Aorta (tissue), 5 donors: ENCODE measurements at regions not wholly inside any gene's neighbourhood (a gene's known extent, or its start where the extent isn't known, plus 50 kb on each side); places are given as distances from the start of the nearest gene placed in this dataset.

Source experiments
- ATAC-seq: fragments of 200-7000 bp; cut with Tn5 transposase; one replicate; pipeline ENCODE4 v1.9.1; 2022; ENCODE audit warnings: moderate library complexity; ENCODE audit not compliant: low FRiP score
- DNase-seq, 2 donors: peaks; one replicate each; pipeline ENCODE4 v3.0.0-alpha.2; 2020
- H3K27ac ChIP-seq, 2 donors: one replicate each; pipeline ENCODE4 v1.5.1; 2013; ENCODE audit warnings: low read length in 2 of 2, mild to moderate bottlenecking in 2 of 2, moderate library complexity in 2 of 2, control low read depth in 1 of 2, inconsistent platforms in 1 of 2, low read depth in 1 of 2
- H3K27me3 ChIP-seq, 2 donors: one replicate each; pipeline ENCODE4 v1.6.1; 2013; ENCODE audit warnings: control low read depth in 1 of 2, low read length in 1 of 2, mild to moderate bottlenecking in 1 of 2, moderate library complexity in 1 of 2; ENCODE audit not compliant: insufficient read depth in 2 of 2, control insufficient read depth in 1 of 2
- H3K36me3 ChIP-seq, 2 donors: one replicate each; pipeline ENCODE4 v1.6.1; 2013; ENCODE audit warnings: control low read depth in 1 of 2, low read length in 1 of 2, mild to moderate bottlenecking in 1 of 2; ENCODE audit not compliant: insufficient read depth in 2 of 2, control insufficient read depth in 1 of 2
- H3K4me1 ChIP-seq, 2 donors: one replicate each; pipeline ENCODE4 v1.6.1; 2013; ENCODE audit warnings: low read length in 2 of 2, control low read depth in 1 of 2, mild to moderate bottlenecking in 1 of 2, moderate library complexity in 1 of 2; ENCODE audit not compliant: insufficient read depth in 2 of 2, control insufficient read depth in 1 of 2
- H3K4me3 ChIP-seq, 2 donors: one replicate each; pipeline ENCODE4 v1.5.1; 2013; ENCODE audit warnings: low read length in 2 of 2, control low read depth in 1 of 2, mild to moderate bottlenecking in 1 of 2
- H3K9me3 ChIP-seq: one replicate; pipeline ENCODE4 v1.6.1; 2013; ENCODE audit warnings: mild to moderate bottlenecking, low read length; ENCODE audit not compliant: control insufficient read depth
- WGBS, 2 donors: extraction: QIAGEN DNeasy Blood & Tissue Kit; methylation state at CpG; one replicate each; pipeline ENCODE4 v1.1.7; 2013; 5-methylcytosine and 5-hydroxymethylcytosine counted together
- intact Hi-C, 2 donors: fragments of 100-400 bp; cut with DNase I; formaldehyde crosslinking; loops; one replicate each; pipeline versions ENCODE4 v1.14.2 to v1.15.0; 2022
- donor health status: healthy with polysubstance abuse.
- donor health status: Bipolar disorder and iron deficiency.
- donor health status: DM: no; HTN: no; CAD: no.
- donor health status: DM: no; HTN: no; CAD: no.
- donor health status: DM: yes; HTN: yes; CAD: no.

DNA sequence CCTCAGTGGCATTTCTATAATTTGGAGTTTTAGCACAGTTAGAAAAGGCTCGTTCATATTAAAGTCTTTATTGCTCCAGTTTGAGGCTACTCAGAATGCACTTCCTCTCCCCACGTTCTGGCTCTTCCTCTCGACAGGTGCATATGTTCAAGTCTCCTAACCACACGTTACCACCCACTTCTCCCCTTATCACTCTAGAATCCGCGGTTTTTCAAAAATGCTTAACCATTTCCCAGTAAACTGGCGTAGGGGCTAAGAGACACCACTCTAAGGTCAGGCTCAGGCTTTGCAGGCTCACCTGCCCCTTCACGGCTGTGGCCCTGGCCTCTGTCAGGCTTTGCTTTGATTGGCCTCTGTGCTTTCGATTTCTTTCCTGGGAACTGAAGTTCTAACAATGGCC is 383.6 kb downstream of the GLRX3 start:
- Histone ChIP-seq H3K4me3 (no peak overlapping the region), H3K9me3 (no peaks in the 10 kb centered on the region), H3K4me1 (no peaks in the 10 kb centered on the region), H3K36me3 (no peaks in the 10 kb centered on the region), H3K27me3 (no peaks in the 10 kb centered on the region), H3K27ac (no peak overlapping the region)
- ATAC-seq = no peak
- WGBS, 2 donors = 84 to 85% methylated on average over 9 of the region's 9 CpGs
- intact Hi-C loops = no loop called here
- no peak for DNase-seq

DNA sequence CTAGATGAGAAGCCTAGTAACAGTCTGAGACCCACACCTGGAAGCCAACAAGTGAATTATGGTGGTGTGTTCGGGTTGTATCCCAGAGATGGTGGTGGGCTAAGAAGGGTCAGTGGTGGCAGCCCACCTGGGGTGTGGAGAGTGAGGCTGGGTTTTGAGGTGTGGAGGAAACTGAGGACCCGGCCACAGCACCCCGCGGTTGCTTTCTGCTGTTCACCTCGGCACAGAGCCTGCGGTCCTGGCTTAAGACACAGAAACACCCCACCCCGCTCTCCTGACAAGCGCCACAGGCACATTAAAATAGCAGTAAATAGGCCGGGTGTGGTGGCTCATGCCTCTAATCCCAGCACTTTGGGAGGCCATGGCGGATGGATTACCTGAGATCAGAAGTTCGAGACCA is 395.1 kb downstream of the GLRX3 start:
- H3K9me3 ChIP-seq = no peaks in the 10 kb centered on the region
- ATAC-seq = no peak
- intact Hi-C loops = no loop called here
- H3K4me1 ChIP-seq = no peaks in the 10 kb centered on the region
- DNase-seq = no peak
- no peaks in the 10 kb centered on the region for H3K36me3 ChIP-seq
- WGBS, 2 donors = 88 to 93% methylated on average over 11 of the region's 11 CpGs
- H3K27ac ChIP-seq = no peak overlapping the region
- no peak overlapping the region for H3K4me3 ChIP-seq
- no peaks in the 10 kb centered on the region for H3K27me3 ChIP-seq

DNA sequence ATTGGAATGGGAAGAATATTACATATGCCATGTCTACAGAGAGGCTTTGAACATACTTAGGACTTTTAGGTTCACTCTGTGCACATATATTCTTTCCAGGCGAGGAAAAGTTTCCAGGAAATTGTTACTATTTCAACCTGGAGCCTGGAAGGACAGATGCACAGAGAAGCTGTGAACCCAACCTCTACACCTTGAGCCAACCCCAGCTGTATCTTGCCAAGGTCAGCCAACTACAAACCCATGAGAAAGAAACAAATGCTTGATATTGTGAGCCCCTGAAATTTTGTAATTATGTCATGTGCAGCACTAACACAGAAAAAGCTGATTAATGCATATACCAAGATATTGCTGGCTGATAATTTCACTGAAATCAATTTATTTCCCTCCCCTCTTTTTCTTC is 404.9 kb downstream of the GLRX3 start:
- H3K27me3 ChIP-seq = no peaks in the 10 kb centered on the region
- WGBS, 2 donors = 72 to 82% methylated on average over 1 of the region's 1 CpG

DNA sequence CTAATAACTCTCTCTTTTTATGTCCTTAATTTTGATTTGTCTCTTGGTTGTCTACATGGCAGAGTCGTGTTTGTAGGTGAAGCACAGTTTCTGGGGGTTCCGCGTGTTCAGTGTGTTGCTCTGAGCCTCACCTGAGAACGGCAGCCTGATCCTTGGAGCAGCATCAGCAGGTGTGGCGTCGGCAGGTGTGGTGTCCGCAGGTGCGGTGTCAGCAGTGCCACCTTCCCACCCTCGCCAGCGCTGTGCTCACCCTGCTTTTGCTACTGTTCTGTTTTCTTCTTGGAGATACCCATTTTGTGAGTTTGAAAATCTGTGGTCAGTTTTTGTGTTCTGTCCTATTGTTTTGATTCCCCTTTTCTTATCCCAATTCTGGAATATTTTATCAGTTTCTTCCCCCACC is 406.6 kb downstream of the GLRX3 start:
- Histone ChIP-seq H3K27me3 (no peaks in the 10 kb centered on the region), H3K36me3 (no peaks in the 10 kb centered on the region), H3K4me3 (no peak overlapping the region), H3K9me3 (no peaks in the 10 kb centered on the region), H3K4me1 (peaks cover 0 to 2% of the 10 kb centered on the region in 2 donors), H3K27ac (no peak overlapping the region)
- no peak for DNase-seq
- WGBS, 2 donors = 78 to 79% methylated on average over 10 of the region's 10 CpGs
- no peak for ATAC-seq
- intact Hi-C loops = no loop called here

More for the DNA sequence above, 404.9 kb downstream of the GLRX3 start:
- Histone ChIP-seq H3K27ac (no peak overlapping the region), H3K9me3 (no peaks in the 10 kb centered on the region), H3K36me3 (no peaks in the 10 kb centered on the region), H3K4me1 (peaks cover 0 to 2% of the 10 kb centered on the region in 2 donors), H3K4me3 (no peak overlapping the region)
- intact Hi-C loops = no loop called here
- DNase-seq = no peak
- ATAC-seq = no peak

GRCh38 chr10:130543794-130544193 is 407.6 kb downstream of the GLRX3 start:
- Histone ChIP-seq H3K4me3 (no peak overlapping the region), H3K36me3 (no peaks in the 10 kb centered on the region), H3K9me3 (no peaks in the 10 kb centered on the region), H3K27me3 (no peaks in the 10 kb centered on the region), H3K4me1 (peaks cover 0 to 2% of the 10 kb centered on the region in 2 donors), H3K27ac (no peak overlapping the region)
- DNase-seq (no peak), ATAC-seq (peak; percentile 26)
- intact Hi-C loops = no loop called here
- WGBS, 2 donors = 73 to 76% methylated on average over 7 of the region's 7 CpGs

DNA sequence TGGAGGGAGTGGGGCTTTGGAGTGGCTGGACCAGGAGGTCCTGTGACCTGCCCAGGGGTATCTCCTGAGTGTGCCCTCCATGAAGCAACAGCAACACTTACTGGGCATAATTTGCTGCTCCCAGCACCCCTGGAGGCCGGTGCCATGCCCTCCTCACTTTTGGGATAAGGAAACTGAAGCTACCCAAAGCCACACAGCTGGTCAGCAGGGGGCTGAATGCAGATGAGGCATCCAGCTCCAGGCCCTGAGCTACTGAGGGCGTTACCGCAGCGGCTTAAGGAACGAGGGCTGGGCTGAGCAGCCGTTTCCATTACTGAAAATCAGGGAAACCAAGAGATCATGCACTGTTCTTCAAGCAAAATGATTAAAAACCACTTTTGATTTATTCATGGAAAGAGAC is 408.9 kb downstream of the GLRX3 start:
- Histone ChIP-seq H3K36me3 (no peaks in the 10 kb centered on the region), H3K4me1 (peaks cover 0 to under 1% of the 10 kb centered on the region in 2 donors), H3K4me3 (no peak overlapping the region), H3K27ac (no peak overlapping the region), H3K27me3 (no peaks in the 10 kb centered on the region), H3K9me3 (no peaks in the 10 kb centered on the region)
- ATAC-seq = no peak
- DNase-seq = no peak
- WGBS, 2 donors = 29 to 31% methylated on average over 6 of the region's 6 CpGs
- intact Hi-C loops = no loop called here

DNA sequence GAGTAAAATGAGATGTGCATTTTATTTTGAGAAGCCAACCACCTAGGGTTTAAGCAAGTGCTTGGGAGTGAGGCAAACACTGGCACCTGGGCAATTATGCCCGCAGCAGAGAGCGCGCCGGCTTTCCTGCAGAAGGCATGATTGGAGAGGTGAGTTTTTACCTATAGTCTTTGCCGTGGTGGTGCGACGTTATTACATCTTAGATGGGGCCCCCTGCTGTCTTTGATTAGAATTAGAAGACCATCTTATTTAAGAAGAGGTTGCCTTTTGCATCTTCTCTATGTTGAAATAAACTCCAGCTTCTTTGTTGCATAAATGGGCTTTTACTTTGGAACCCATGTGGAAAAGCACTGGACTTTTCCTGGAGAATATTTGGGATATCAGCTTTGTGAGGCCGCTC is 409.5 kb downstream of the GLRX3 start:
- intact Hi-C loops = no loop called here
- no peak for DNase-seq
- H3K9me3 ChIP-seq = no peaks in the 10 kb centered on the region
- no peak for ATAC-seq
- H3K4me3 ChIP-seq = no peak overlapping the region
- no peaks in the 10 kb centered on the region for H3K4me1 ChIP-seq
- WGBS, 2 donors = 60 to 64% methylated on average over 8 of the region's 8 CpGs
- H3K27ac ChIP-seq = no peak overlapping the region
- no peaks in the 10 kb centered on the region for H3K36me3 ChIP-seq
- no peaks in the 10 kb centered on the region for H3K27me3 ChIP-seq

- Histone ChIP-seq H3K36me3 (no peaks in the 10 kb centered on the region), H3K27me3 (no peaks in the 10 kb centered on the region), H3K9me3 (no peaks in the 10 kb centered on the region), H3K4me3 (no peak overlapping the region), H3K4me1 (no peaks in the 10 kb centered on the region), H3K27ac (no peak overlapping the region)
- DNase-seq (no peak), ATAC-seq (no peak)
- 81 to 84% methylated on average over 7 of the region's 7 CpGs for WGBS, 2 donors
- intact Hi-C loops = no loop called here
Observed at GRCh38 chr10:130546841-130547240, 410.6 kb downstream of the GLRX3 start.

DNA sequence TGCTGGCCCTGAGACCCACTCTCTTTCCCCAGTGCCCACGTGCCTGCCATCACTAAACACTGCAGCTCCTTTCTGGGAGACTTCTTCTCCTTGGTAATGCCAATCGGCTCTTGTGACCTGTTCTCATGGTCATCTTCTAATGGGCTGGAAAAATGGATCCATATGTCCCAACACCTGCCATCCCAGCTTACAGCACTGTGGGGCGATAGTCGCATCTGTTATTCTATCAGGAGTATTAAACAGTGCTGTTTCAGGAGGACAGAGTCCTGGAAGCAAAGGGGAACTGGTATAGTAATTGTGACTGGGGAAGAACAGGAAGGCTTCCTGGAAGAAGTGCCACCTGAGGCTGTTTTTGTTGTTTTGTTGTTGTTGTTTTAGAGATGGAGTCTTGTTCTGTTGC is 411.2 kb downstream of the GLRX3 start:
- no peak for ATAC-seq
- Histone ChIP-seq H3K27ac (no peak overlapping the region), H3K4me1 (no peaks in the 10 kb centered on the region), H3K4me3 (no peak overlapping the region), H3K9me3 (no peaks in the 10 kb centered on the region), H3K36me3 (no peaks in the 10 kb centered on the region), H3K27me3 (no peaks in the 10 kb centered on the region)
- 48 to 54% methylated on average over 4 of the region's 4 CpGs for WGBS, 2 donors
- intact Hi-C loops = no loop called here
- no peak for DNase-seq
